Large intestine (tissue), 3 donors: ENCODE measurements at regions not wholly inside any gene's neighbourhood (a gene's known extent, or its start where the extent isn't known, plus 50 kb on each side); places are given as distances from the start of the nearest gene placed in this dataset.

ENCODE experiments used
- DNase-seq, 2 donors: peaks; one replicate each; pipeline versions ENCODE4 v3.0.0 to v3.0.0-alpha.2; 2013
- H3K27ac ChIP-seq: one replicate; pipeline ENCODE4 v1.5.1; 2013; ENCODE audit warnings: low read length
- H3K27me3 ChIP-seq: 2 replicates; pipeline ENCODE4 v1.6.1; 2013; ENCODE audit warnings: low read length; ENCODE audit not compliant: control insufficient read depth, insufficient read depth
- H3K36me3 ChIP-seq: 2 replicates; pipeline ENCODE4 v1.6.1; 2013; ENCODE audit warnings: low read length; ENCODE audit not compliant: control insufficient read depth, insufficient read depth
- H3K4me1 ChIP-seq: one replicate; pipeline ENCODE4 v1.6.1; 2013; ENCODE audit warnings: low read length; ENCODE audit not compliant: control insufficient read depth, insufficient read depth
- H3K4me3 ChIP-seq: one replicate; pipeline ENCODE4 v1.5.1; 2013; ENCODE audit warnings: low read length
- H3K9me3 ChIP-seq: one replicate; pipeline ENCODE4 v1.6.1; 2013; ENCODE audit warnings: mild to moderate bottlenecking, low read depth, low read length, moderate library complexity; ENCODE audit not compliant: control insufficient read depth
- WGBS: methylation state at CpG from one replicate; pipeline ENCODE4 v1.1.5; 2013; ENCODE audit warnings: low lambda C conversion rate; ENCODE audit not compliant: insufficient coverage; 5-methylcytosine and 5-hydroxymethylcytosine counted together

GRCh38 chr3:159773706-159774105 is 214.9 kb upstream of the IL12A start:
- no peaks in the 10 kb centered on the region for H3K4me1 ChIP-seq
- DNase-seq = no peak

GRCh38 chr3:159775372-159775961 is 213.2 kb upstream of the IL12A start:
- Histone ChIP-seq H3K4me1 (no peaks in the 10 kb centered on the region), H3K4me3 (no peak overlapping the region), H3K27ac (no peak overlapping the region), H3K9me3 (no peaks in the 10 kb centered on the region), H3K27me3 (no peaks in the 10 kb centered on the region), H3K36me3 (no peaks in the 10 kb centered on the region)
- WGBS = 60% methylated on average over 1 of the region's 5 CpGs
- DNase-seq = no peak

More at GRCh38 chr3:159773706-159774105, 214.9 kb upstream of the IL12A start:
- Histone ChIP-seq H3K27ac (no peak overlapping the region), H3K4me3 (no peak overlapping the region), H3K27me3 (no peaks in the 10 kb centered on the region), H3K36me3 (no peaks in the 10 kb centered on the region), H3K9me3 (no peaks in the 10 kb centered on the region)
- WGBS = no CpG with 5 or more reads among the region's 3 CpGs

- no peaks in the 10 kb centered on the region for H3K36me3 ChIP-seq
- no peaks in the 10 kb centered on the region for H3K27me3 ChIP-seq
- H3K27ac ChIP-seq = no peak overlapping the region
- no peaks in the 10 kb centered on the region for H3K4me1 ChIP-seq
- no peak for DNase-seq
- no CpG with 5 or more reads among the region's 4 CpGs for WGBS
- no peak overlapping the region for H3K4me3 ChIP-seq
- H3K9me3 ChIP-seq = no peaks in the 10 kb centered on the region
These were observed 211.9 kb upstream of the IL12A start for GRCh38 chr3:159776779-159777178.

GRCh38 chr3:159779883-159780282 is 208.8 kb upstream of the IL12A start:
- WGBS = no CpG with 5 or more reads among the region's 6 CpGs
- Histone ChIP-seq H3K27me3 (no peaks in the 10 kb centered on the region), H3K4me1 (no peaks in the 10 kb centered on the region), H3K4me3 (no peak overlapping the region), H3K9me3 (no peaks in the 10 kb centered on the region), H3K36me3 (no peaks in the 10 kb centered on the region), H3K27ac (no peak overlapping the region)
- DNase-seq = no peak

- Histone ChIP-seq H3K4me1 (peaks cover 8% of the 10 kb centered on the region), H3K27me3 (no peaks in the 10 kb centered on the region), H3K9me3 (no peaks in the 10 kb centered on the region), H3K36me3 (no peaks in the 10 kb centered on the region), H3K27ac (no peak overlapping the region), H3K4me3 (no peak overlapping the region)
- no CpG with 5 or more reads among the region's 2 CpGs for WGBS
- DNase-seq = no peak
These were observed 206.8 kb upstream of the IL12A start for GRCh38 chr3:159781867-159782266.

GRCh38 chr3:159782724-159783421 is 205.8 kb upstream of the IL12A start:
- Histone ChIP-seq H3K27ac (no peak overlapping the region), H3K27me3 (no peaks in the 10 kb centered on the region), H3K4me1 (peaks cover 17% of the 10 kb centered on the region), H3K4me3 (no peak overlapping the region), H3K9me3 (no peaks in the 10 kb centered on the region), H3K36me3 (no peaks in the 10 kb centered on the region)
- DNase-seq = peak in 1 of 2 donors; percentile 30
- WGBS = 80% methylated on average over 1 of the region's 5 CpGs

GRCh38 chr3:159783780-159784742 is 204.6 kb upstream of the IL12A start:
- H3K4me3 ChIP-seq = no peak overlapping the region
- H3K9me3 ChIP-seq = no peaks in the 10 kb centered on the region
- no peak for DNase-seq
- H3K27ac ChIP-seq = no peak overlapping the region
- H3K4me1 ChIP-seq = peaks cover 29% of the 10 kb centered on the region
- H3K36me3 ChIP-seq = no peaks in the 10 kb centered on the region
- 77% methylated on average over 2 of the region's 13 CpGs for WGBS
- H3K27me3 ChIP-seq = no peaks in the 10 kb centered on the region

GRCh38 chr3:159785273-159785708 is 203.3 kb upstream of the IL12A start:
- no peaks in the 10 kb centered on the region for H3K27me3 ChIP-seq
- no peaks in the 10 kb centered on the region for H3K9me3 ChIP-seq
- peak in 1 of 2 donors; percentile 73 for DNase-seq
- peaks cover 37% of the 10 kb centered on the region for H3K4me1 ChIP-seq
- no peaks in the 10 kb centered on the region for H3K36me3 ChIP-seq
- 0% methylated on average over 1 of the region's 1 CpG for WGBS
- H3K27ac ChIP-seq = peak overlapping the region; percentile 26
- no peak overlapping the region for H3K4me3 ChIP-seq

GRCh38 chr3:159786489-159787177 is 202.0 kb upstream of the IL12A start:
- peaks cover 50% of the 10 kb centered on the region for H3K4me1 ChIP-seq
- no peak overlapping the region for H3K4me3 ChIP-seq
- peak in 1 of 2 donors; percentile 72 for DNase-seq
- H3K9me3 ChIP-seq = no peaks in the 10 kb centered on the region
- no peaks in the 10 kb centered on the region for H3K36me3 ChIP-seq
- H3K27me3 ChIP-seq = no peaks in the 10 kb centered on the region
- WGBS = 64% methylated on average over 2 of the region's 9 CpGs
- H3K27ac ChIP-seq = peak overlapping the region; percentile 85

- Histone ChIP-seq H3K27me3 (no peaks in the 10 kb centered on the region), H3K36me3 (no peaks in the 10 kb centered on the region), H3K4me1 (peaks cover 53% of the 10 kb centered on the region), H3K4me3 (no peak overlapping the region), H3K27ac (peak overlapping the region; percentile 85), H3K9me3 (no peaks in the 10 kb centered on the region)
- WGBS = no CpG with 5 or more reads among the region's 4 CpGs
- peak in 1 of 2 donors; percentile 54 for DNase-seq
These were observed 201.5 kb upstream of the IL12A start for GRCh38 chr3:159787178-159787574.
